Neural cell (in vitro differentiated cells): ENCODE measurements at regions not wholly inside any gene's neighbourhood (a gene's known extent, or its start where the extent isn't known, plus 50 kb on each side); places are given as distances from the start of the nearest gene placed in this dataset.

ENCODE experiments used
- H2AFZ ChIP-seq: fragments of 200-600, 300-800 bp; sonication (generic), shearing (Covaris generic); 2 replicates; pipeline ENCODE4 v1.6.0; 2014; ENCODE audit warnings: low read depth, mild to moderate bottlenecking, antibody characterized with exemption, low read length, moderate library complexity
- H3F3A ChIP-seq: fragments of 200-600 bp; shearing (Covaris generic); 2 replicates; pipeline ENCODE4 v1.6.1; 2016; ENCODE audit warnings: mild to moderate bottlenecking, moderate library complexity, mixed read lengths, antibody characterized with exemption, low read length; ENCODE audit not compliant: insufficient read depth, poor library complexity, severe bottlenecking
- H3K27ac ChIP-seq: fragments of 200-600, 300-800 bp; sonication (generic), shearing (Covaris generic); 2 replicates; pipeline ENCODE4 v1.5.1; 2014; ENCODE audit warnings: mild to moderate bottlenecking, low read length, moderate library complexity
- H3K27me3 ChIP-seq: fragments of 300-800, 200-600 bp; sonication (generic), shearing (Covaris generic); 2 replicates; pipeline ENCODE4 v1.6.0; 2014; ENCODE audit warnings: mild to moderate bottlenecking, low read depth, low read length, moderate library complexity; ENCODE audit not compliant: insufficient read depth
- H3K36me3 ChIP-seq: fragments of 300-800, 200-600 bp; sonication (generic), shearing (Covaris generic); 2 replicates; pipeline ENCODE4 v1.5.1; 2014; ENCODE audit warnings: mild to moderate bottlenecking, antibody characterized with exemption, low read length, moderate library complexity; ENCODE audit not compliant: insufficient read depth
- H3K4me2 ChIP-seq: fragments of 300-800, 200-600 bp; sonication (generic), shearing (Covaris generic); 2 replicates; pipeline ENCODE4 v1.6.0; 2014; ENCODE audit warnings: mild to moderate bottlenecking, low read length
- H3K4me3 ChIP-seq: fragments of 300-800, 200-600 bp; sonication (generic), shearing (Covaris generic); 2 replicates; pipeline ENCODE4 v1.5.1; 2014; ENCODE audit warnings: mild to moderate bottlenecking, low read length, moderate library complexity
- H3K79me2 ChIP-seq: fragments of 200-600 bp; shearing (Covaris generic); replicated peaks from 2 replicates; pipeline ENCODE4 v1.6.0; 2014; ENCODE audit warnings: mild to moderate bottlenecking, low read length, moderate library complexity; ENCODE audit not compliant: insufficient read depth
- H3K9ac ChIP-seq: fragments of 300-800, 200-600 bp; sonication (generic), shearing (Covaris generic); 2 replicates; pipeline ENCODE4 v1.6.1; 2016; ENCODE audit warnings: mild to moderate bottlenecking, low read length, mixed read lengths
- H3K9me2 ChIP-seq: fragments of 200-600 bp; shearing (Covaris generic); 2 replicates; pipeline ENCODE4 v1.6.1; 2016; ENCODE audit warnings: mild to moderate bottlenecking, low read length, mixed read lengths; ENCODE audit not compliant: insufficient read depth
- H3K9me3 ChIP-seq: fragments of 200-600, 300-800 bp; sonication (generic), shearing (Covaris generic); 2 replicates; pipeline ENCODE4 v1.6.1; 2016; ENCODE audit warnings: mild to moderate bottlenecking, mixed run types, low read length, moderate library complexity, mixed read lengths
- H4K20me1 ChIP-seq: fragments of 200-600 bp; shearing (Covaris generic); 2 replicates; pipeline ENCODE4 v1.6.1; 2016; ENCODE audit warnings: mild to moderate bottlenecking, mixed run types; ENCODE audit not compliant: insufficient read depth
- EP300 ChIP-seq: fragments of 450-650 bp; conservative IDR thresholded peaks from 2 replicates; pipeline ENCODE4 v1.6.1; 2014; ENCODE audit warnings: antibody characterized with exemption, mild to moderate bottlenecking, moderate library complexity; ENCODE audit not compliant: poor library complexity, severe bottlenecking
- EZH2 ChIP-seq: fragments of 200-600, 300-800 bp; shearing (Covaris generic), sonication (generic); IDR thresholded peaks from 2 replicates; pipeline ENCODE4 v1.6.1; 2014; ENCODE audit warnings: antibody characterized with exemption, low read length, borderline replicate concordance, mild to moderate bottlenecking; ENCODE audit not compliant: insufficient read depth, poor library complexity, severe bottlenecking
- MXI1 ChIP-seq: fragments of 450-650 bp; conservative IDR thresholded peaks from 2 replicates; pipeline ENCODE4 v1.6.1; 2014; ENCODE audit warnings: antibody characterized with exemption, mild to moderate bottlenecking; ENCODE audit not compliant: poor library complexity, severe bottlenecking
- POLR2AphosphoS5 ChIP-seq: IDR thresholded peaks from 2 replicates; pipeline ENCODE4 v1.6.1; 2012
- RAD21 ChIP-seq: fragments of 450-650 bp; conservative IDR thresholded peaks from 2 replicates; pipeline ENCODE4 v1.6.1; 2014; ENCODE audit warnings: antibody characterized with exemption, mild to moderate bottlenecking, moderate library complexity
- SMC3 ChIP-seq: fragments of 450-650 bp; conservative IDR thresholded peaks from 2 replicates; pipeline ENCODE4 v1.6.1; 2014; ENCODE audit warnings: antibody characterized with exemption, mild to moderate bottlenecking, moderate library complexity; ENCODE audit not compliant: poor library complexity
- TAF1 ChIP-seq: IDR thresholded peaks from 2 replicates; pipeline ENCODE4 v1.6.1; 2012; ENCODE audit warnings: low read depth
- TF ChIP-seq, protein P1 (sequence below): IDR thresholded peaks from 2 replicates; pipeline ENCODE4 v1.6.1; 2012; ENCODE audit warnings: borderline replicate concordance
- TF ChIP-seq, protein P2 (sequence below): fragments of 450-650 bp; IDR thresholded peaks from 2 replicates; pipeline ENCODE4 v1.5.1; 2014; ENCODE audit warnings: antibody characterized with exemption, mild to moderate bottlenecking, moderate library complexity; ENCODE audit not compliant: poor library complexity, severe bottlenecking

DNA sequence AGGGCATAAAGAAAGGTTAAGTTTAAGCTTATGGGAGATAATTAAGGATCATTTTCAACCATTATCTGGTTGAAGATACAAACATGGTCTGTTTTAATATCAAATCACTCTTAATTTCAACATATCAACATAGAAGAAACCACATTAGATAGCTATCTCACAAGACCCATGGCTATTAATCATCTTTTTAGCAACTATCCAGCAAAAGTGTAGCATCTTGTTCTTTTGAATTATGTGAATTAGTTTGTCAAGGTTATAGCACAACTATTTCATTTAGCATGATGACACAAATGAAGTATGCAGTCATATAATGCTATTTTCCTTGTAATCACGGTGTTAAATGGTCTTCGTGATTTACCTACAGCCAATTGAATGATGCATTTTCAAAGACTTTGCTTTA lies 58.9 kb upstream of the PPP1R9A start:
- no peak overlapping the region for H3K27ac ChIP-seq
- no peaks in the 10 kb centered on the region for H3K27me3 ChIP-seq
- H3K4me3 ChIP-seq = no peak overlapping the region
- no peaks in the 10 kb centered on the region for H4K20me1 ChIP-seq
- H3K4me2 ChIP-seq = no peak overlapping the region
- no peaks in the 10 kb centered on the region for H3F3A ChIP-seq
- H3K9me2 ChIP-seq = no peaks in the 10 kb centered on the region
- H3K9me3 ChIP-seq = no peaks in the 10 kb centered on the region
- TF ChIP-seq EZH2 (no peak), MXI1 (no peak), TAF1 (no peak), EP300 (no peak), POLR2AphosphoS5 (no peak), SMC3 (no peak), RAD21 (no peak)
- TF ChIP-seq, protein P1, sequence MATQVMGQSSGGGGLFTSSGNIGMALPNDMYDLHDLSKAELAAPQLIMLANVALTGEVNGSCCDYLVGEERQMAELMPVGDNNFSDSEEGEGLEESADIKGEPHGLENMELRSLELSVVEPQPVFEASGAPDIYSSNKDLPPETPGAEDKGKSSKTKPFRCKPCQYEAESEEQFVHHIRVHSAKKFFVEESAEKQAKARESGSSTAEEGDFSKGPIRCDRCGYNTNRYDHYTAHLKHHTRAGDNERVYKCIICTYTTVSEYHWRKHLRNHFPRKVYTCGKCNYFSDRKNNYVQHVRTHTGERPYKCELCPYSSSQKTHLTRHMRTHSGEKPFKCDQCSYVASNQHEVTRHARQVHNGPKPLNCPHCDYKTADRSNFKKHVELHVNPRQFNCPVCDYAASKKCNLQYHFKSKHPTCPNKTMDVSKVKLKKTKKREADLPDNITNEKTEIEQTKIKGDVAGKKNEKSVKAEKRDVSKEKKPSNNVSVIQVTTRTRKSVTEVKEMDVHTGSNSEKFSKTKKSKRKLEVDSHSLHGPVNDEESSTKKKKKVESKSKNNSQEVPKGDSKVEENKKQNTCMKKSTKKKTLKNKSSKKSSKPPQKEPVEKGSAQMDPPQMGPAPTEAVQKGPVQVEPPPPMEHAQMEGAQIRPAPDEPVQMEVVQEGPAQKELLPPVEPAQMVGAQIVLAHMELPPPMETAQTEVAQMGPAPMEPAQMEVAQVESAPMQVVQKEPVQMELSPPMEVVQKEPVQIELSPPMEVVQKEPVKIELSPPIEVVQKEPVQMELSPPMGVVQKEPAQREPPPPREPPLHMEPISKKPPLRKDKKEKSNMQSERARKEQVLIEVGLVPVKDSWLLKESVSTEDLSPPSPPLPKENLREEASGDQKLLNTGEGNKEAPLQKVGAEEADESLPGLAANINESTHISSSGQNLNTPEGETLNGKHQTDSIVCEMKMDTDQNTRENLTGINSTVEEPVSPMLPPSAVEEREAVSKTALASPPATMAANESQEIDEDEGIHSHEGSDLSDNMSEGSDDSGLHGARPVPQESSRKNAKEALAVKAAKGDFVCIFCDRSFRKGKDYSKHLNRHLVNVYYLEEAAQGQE = no peak
- TF ChIP-seq, protein P2, sequence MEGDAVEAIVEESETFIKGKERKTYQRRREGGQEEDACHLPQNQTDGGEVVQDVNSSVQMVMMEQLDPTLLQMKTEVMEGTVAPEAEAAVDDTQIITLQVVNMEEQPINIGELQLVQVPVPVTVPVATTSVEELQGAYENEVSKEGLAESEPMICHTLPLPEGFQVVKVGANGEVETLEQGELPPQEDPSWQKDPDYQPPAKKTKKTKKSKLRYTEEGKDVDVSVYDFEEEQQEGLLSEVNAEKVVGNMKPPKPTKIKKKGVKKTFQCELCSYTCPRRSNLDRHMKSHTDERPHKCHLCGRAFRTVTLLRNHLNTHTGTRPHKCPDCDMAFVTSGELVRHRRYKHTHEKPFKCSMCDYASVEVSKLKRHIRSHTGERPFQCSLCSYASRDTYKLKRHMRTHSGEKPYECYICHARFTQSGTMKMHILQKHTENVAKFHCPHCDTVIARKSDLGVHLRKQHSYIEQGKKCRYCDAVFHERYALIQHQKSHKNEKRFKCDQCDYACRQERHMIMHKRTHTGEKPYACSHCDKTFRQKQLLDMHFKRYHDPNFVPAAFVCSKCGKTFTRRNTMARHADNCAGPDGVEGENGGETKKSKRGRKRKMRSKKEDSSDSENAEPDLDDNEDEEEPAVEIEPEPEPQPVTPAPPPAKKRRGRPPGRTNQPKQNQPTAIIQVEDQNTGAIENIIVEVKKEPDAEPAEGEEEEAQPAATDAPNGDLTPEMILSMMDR = no peak
- H3K36me3 ChIP-seq = no peaks in the 10 kb centered on the region
- no peaks in the 10 kb centered on the region for H3K79me2 ChIP-seq
- no peak overlapping the region for H3K9ac ChIP-seq
- no peak overlapping the region for H2AFZ ChIP-seq

DNA sequence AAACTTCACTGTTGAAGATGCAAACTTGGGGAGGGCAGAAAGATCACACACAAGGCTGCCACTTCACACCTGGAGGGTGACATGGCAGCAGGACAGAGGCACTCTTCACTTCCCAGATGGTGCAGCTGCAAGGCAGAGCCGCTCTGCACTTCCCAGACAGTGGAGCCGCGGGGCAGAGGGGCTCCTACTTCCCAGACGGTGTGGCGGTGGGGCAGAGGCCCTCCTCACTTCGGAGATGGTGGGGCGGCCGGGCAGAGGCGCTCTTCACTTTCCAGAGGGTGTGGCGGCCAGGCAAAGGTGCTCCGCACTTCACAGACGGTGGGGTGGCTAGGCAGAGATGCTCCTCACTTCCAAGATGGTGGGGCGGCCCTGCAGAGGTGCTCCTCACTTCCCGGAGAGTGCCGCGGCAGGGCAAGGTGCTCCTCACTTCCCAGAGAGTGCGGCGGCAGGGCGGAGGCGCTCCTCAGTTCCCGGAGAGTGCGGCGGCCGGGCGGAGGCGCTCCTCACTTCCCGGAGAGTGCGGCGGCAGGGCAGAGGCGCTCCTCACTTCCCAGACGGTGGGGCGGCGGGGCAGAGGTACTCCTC lies 58.3 kb upstream of the PPP1R9A start:
- no peaks in the 10 kb centered on the region for H3K9me2 ChIP-seq
- H3K27me3 ChIP-seq = no peaks in the 10 kb centered on the region
- H3F3A ChIP-seq = no peaks in the 10 kb centered on the region
- no peak overlapping the region for H3K4me2 ChIP-seq
- no peaks in the 10 kb centered on the region for H4K20me1 ChIP-seq
- TF ChIP-seq EP300 (no peak), TAF1 (no peak), MXI1 (no peak), SMC3 (no peak)
- TF ChIP-seq, protein P1 = no peak
- H3K4me3 ChIP-seq = no peak overlapping the region
- no peak overlapping the region for H2AFZ ChIP-seq
- H3K79me2 ChIP-seq = no peaks in the 10 kb centered on the region
- H3K36me3 ChIP-seq = no peaks in the 10 kb centered on the region
- H3K27ac ChIP-seq = no peak overlapping the region
- no peaks in the 10 kb centered on the region for H3K9me3 ChIP-seq
- H3K9ac ChIP-seq = no peak overlapping the region
